ENCODE measurements at regions not wholly inside any gene's neighbourhood (a gene's known extent, or its start where the extent isn't known, plus 50 kb on each side); places are given as distances from the start of the nearest gene placed in this dataset.

DNA sequence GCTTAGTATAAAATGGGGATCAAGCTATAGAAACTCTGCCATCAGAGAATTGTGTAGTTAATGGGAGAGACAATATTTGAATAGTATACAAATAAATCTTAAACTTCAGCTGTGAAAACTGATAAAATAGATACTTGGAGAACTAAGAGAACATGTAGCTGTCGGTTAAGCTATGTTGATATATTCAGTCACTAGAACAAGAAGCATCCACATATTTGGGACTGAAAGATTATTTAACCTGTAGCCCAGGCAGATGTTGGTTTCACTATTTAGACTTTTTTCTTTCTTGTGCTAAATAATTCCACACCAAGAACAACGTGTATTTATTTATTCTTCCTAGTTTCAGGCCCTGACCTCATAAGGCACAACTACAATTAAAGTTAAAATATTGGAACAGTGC, 521.0 kb upstream of the CCNG1 start:
- Histone ChIP-seq H3K36me3 (ENCODE audit: control insufficient read depth, insufficient read depth, low read length) (no peaks in the 10 kb centered on the region), H3K4me3 (replicated peaks in 1 of 4; ENCODE audit: control extremely low read depth in 1 of 4, insufficient read depth in 1 of 4, low read depth in 3 of 4, low read length in 4 of 4) (no peak overlapping the region), H2AFZ (ENCODE audit: low read length) (no peak overlapping the region), H3K4me1 (ENCODE audit: control insufficient read depth, extremely low read depth, insufficient read depth, low read length) (no peaks in the 10 kb centered on the region), H3K79me2 (ENCODE audit: control insufficient read depth, insufficient read depth, low read length) (no peaks in the 10 kb centered on the region), H3K27ac (ENCODE audit: insufficient read depth, low read length) (no peak overlapping the region), H4K20me1 (ENCODE audit: control insufficient read depth, extremely low read depth, insufficient read depth, low read length) (no peaks in the 10 kb centered on the region), H3K27me3 (ENCODE audit: control insufficient read depth, insufficient read depth, low read length) (no peaks in the 10 kb centered on the region), H3K9me3 (ENCODE audit: control insufficient read depth, insufficient read depth, low read depth, low read length) (no peaks in the 10 kb centered on the region), H3K9ac (ENCODE audit: insufficient read depth, low read length) (no peak overlapping the region), H3K4me2 (ENCODE audit: extremely low read depth, insufficient read depth, low read length) (no peak overlapping the region)
- no peak for DNase-seq (ENCODE audit: low read depth in 2 of 2)
- TF ChIP-seq EZH2 (IDR thresholded peaks at IDR 0.05; ENCODE audit: low read length, missing control alignments), result no peak
- TF ChIP-seq, protein P1, sequence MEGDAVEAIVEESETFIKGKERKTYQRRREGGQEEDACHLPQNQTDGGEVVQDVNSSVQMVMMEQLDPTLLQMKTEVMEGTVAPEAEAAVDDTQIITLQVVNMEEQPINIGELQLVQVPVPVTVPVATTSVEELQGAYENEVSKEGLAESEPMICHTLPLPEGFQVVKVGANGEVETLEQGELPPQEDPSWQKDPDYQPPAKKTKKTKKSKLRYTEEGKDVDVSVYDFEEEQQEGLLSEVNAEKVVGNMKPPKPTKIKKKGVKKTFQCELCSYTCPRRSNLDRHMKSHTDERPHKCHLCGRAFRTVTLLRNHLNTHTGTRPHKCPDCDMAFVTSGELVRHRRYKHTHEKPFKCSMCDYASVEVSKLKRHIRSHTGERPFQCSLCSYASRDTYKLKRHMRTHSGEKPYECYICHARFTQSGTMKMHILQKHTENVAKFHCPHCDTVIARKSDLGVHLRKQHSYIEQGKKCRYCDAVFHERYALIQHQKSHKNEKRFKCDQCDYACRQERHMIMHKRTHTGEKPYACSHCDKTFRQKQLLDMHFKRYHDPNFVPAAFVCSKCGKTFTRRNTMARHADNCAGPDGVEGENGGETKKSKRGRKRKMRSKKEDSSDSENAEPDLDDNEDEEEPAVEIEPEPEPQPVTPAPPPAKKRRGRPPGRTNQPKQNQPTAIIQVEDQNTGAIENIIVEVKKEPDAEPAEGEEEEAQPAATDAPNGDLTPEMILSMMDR (conservative IDR thresholded peaks at IDR 0.05 in 1 of 2, IDR thresholded peaks at IDR 0.05 in 1 of 2; ENCODE audit: low read depth in 1 of 2, low read length in 2 of 2), result no peak

DNA sequence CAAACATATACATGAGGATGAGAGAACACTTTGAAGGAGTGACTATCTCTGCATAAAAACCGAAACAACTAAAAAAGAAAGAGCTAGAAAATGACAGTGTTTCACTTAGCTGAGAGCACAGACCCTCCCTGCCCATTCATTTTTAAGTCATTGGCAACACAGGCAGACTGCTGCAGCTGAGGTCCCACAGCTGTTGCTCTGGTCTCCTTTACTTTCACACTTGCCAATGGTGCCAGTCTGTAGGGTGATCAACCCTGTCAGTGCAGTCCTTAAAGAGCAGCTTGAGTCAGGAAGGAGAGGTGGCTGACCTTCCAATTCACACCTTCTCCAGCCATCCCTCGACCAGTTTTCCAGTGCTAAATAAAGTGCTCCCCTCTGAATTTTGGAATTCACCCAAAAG, 508.3 kb upstream of the CCNG1 start:
- Histone ChIP-seq H3K9ac (ENCODE audit: insufficient read depth, low read length) (no peak overlapping the region), H2AFZ (ENCODE audit: low read length) (no peak overlapping the region), H3K79me2 (ENCODE audit: control insufficient read depth, insufficient read depth, low read length) (no peaks in the 10 kb centered on the region), H3K4me1 (ENCODE audit: control insufficient read depth, extremely low read depth, insufficient read depth, low read length) (no peaks in the 10 kb centered on the region), H3K4me3 (replicated peaks in 1 of 4; ENCODE audit: control extremely low read depth in 1 of 4, insufficient read depth in 1 of 4, low read depth in 3 of 4, low read length in 4 of 4) (no peak overlapping the region), H3K4me2 (ENCODE audit: extremely low read depth, insufficient read depth, low read length) (no peak overlapping the region), H3K9me3 (ENCODE audit: control insufficient read depth, insufficient read depth, low read depth, low read length) (no peaks in the 10 kb centered on the region), H3K27me3 (ENCODE audit: control insufficient read depth, insufficient read depth, low read length) (no peaks in the 10 kb centered on the region), H3K27ac (ENCODE audit: insufficient read depth, low read length) (no peak overlapping the region), H3K36me3 (ENCODE audit: control insufficient read depth, insufficient read depth, low read length) (no peaks in the 10 kb centered on the region), H4K20me1 (ENCODE audit: control insufficient read depth, extremely low read depth, insufficient read depth, low read length) (no peaks in the 10 kb centered on the region)
- no peak for DNase-seq (ENCODE audit: low read depth in 2 of 2)
- TF ChIP-seq, protein P1 (conservative IDR thresholded peaks at IDR 0.05 in 1 of 2, IDR thresholded peaks at IDR 0.05 in 1 of 2; ENCODE audit: low read depth in 1 of 2, low read length in 2 of 2), result no peak
- TF ChIP-seq EZH2 (IDR thresholded peaks at IDR 0.05; ENCODE audit: low read length, missing control alignments), result no peak

DNA sequence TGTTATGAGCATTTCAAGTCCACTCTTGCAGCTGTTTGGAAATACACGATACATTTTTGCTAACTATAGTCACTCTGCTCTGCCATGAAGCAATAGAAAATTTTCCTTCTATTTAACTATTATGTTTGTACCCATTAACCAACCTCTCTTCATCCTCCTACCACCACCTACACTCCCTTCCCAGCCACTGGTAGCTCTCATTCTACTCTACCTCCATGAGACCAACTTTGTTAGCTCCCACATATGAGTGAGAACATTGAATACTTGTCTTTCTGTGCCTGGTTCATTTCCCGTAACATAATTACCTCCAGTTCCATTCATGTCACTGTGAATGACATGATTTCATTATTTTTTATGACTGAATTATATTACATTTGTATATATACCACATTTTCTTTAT, 505.9 kb upstream of the CCNG1 start:
- Histone ChIP-seq H3K36me3 (ENCODE audit: control insufficient read depth, insufficient read depth, low read length) (no peaks in the 10 kb centered on the region), H3K79me2 (ENCODE audit: control insufficient read depth, insufficient read depth, low read length) (no peaks in the 10 kb centered on the region), H3K27ac (ENCODE audit: insufficient read depth, low read length) (no peak overlapping the region), H3K27me3 (ENCODE audit: control insufficient read depth, insufficient read depth, low read length) (no peaks in the 10 kb centered on the region), H3K4me3 (replicated peaks in 1 of 4; ENCODE audit: control extremely low read depth in 1 of 4, insufficient read depth in 1 of 4, low read depth in 3 of 4, low read length in 4 of 4) (no peak overlapping the region), H3K9me3 (ENCODE audit: control insufficient read depth, insufficient read depth, low read depth, low read length) (no peaks in the 10 kb centered on the region), H3K9ac (ENCODE audit: insufficient read depth, low read length) (no peak overlapping the region), H2AFZ (ENCODE audit: low read length) (no peak overlapping the region), H3K4me1 (ENCODE audit: control insufficient read depth, extremely low read depth, insufficient read depth, low read length) (no peaks in the 10 kb centered on the region), H3K4me2 (ENCODE audit: extremely low read depth, insufficient read depth, low read length) (no peak overlapping the region), H4K20me1 (ENCODE audit: control insufficient read depth, extremely low read depth, insufficient read depth, low read length) (no peaks in the 10 kb centered on the region)
- no peak for DNase-seq (ENCODE audit: low read depth in 2 of 2)
- TF ChIP-seq, protein P1 (conservative IDR thresholded peaks at IDR 0.05 in 1 of 2, IDR thresholded peaks at IDR 0.05 in 1 of 2; ENCODE audit: low read depth in 1 of 2, low read length in 2 of 2), result no peak
- no peak for TF ChIP-seq EZH2 (IDR thresholded peaks at IDR 0.05; ENCODE audit: low read length, missing control alignments)
